IPS-15b (cell line): ENCODE measurements at regions not wholly inside any gene's neighbourhood (a gene's known extent, or its start where the extent isn't known, plus 50 kb on each side); places are given as distances from the start of the nearest gene placed in this dataset.

Experiments
- H3K27me3 ChIP-seq: one replicate; pipeline ENCODE4 v1.6.1; 2013; ENCODE audit warnings: low read length; ENCODE audit not compliant: control insufficient read depth, insufficient read depth
- H3K36me3 ChIP-seq: one replicate; pipeline ENCODE4 v1.6.1; 2013; ENCODE audit warnings: low read length; ENCODE audit not compliant: control insufficient read depth, insufficient read depth
- H3K4me1 ChIP-seq: one replicate; pipeline ENCODE4 v1.6.1; 2013; ENCODE audit warnings: mild to moderate bottlenecking, low read length; ENCODE audit not compliant: control insufficient read depth, insufficient read depth
- H3K4me3 ChIP-seq: one replicate; pipeline ENCODE4 v1.5.1; 2013; ENCODE audit warnings: low read depth, low read length
- H3K9ac ChIP-seq: one replicate; pipeline ENCODE4 v1.6.1; 2013; ENCODE audit warnings: low read depth, mild to moderate bottlenecking, low read length
- H3K9me3 ChIP-seq: one replicate; pipeline ENCODE4 v1.6.1; 2013; ENCODE audit warnings: mild to moderate bottlenecking, low read length; ENCODE audit not compliant: control insufficient read depth, insufficient read depth

- no peaks in the 10 kb centered on the region for H3K27me3 ChIP-seq
- no peaks in the 10 kb centered on the region for H3K4me1 ChIP-seq
Measured at GRCh38 chr5:105982526-105982925, 1688.2 kb downstream of the EFNA5 start.

GRCh38 chr5:105978011-105978410, 1692.7 kb downstream of the EFNA5 start:
- H3K27me3 ChIP-seq, result no peaks in the 10 kb centered on the region
- H3K4me1 ChIP-seq, result no peaks in the 10 kb centered on the region
- peaks cover 4% of the 10 kb centered on the region for H3K9me3 ChIP-seq
- no peak overlapping the region for H3K4me3 ChIP-seq
- H3K36me3 ChIP-seq, result no peaks in the 10 kb centered on the region
- no peak overlapping the region for H3K9ac ChIP-seq

More at GRCh38 chr5:105982526-105982925, 1688.2 kb downstream of the EFNA5 start:
- H3K9ac ChIP-seq, result no peak overlapping the region
- H3K4me3 ChIP-seq, result no peak overlapping the region
- peaks cover 5% of the 10 kb centered on the region for H3K9me3 ChIP-seq
- H3K36me3 ChIP-seq, result no peaks in the 10 kb centered on the region

GRCh38 chr5:105977163-105977562, 1693.6 kb downstream of the EFNA5 start:
- no peak overlapping the region for H3K4me3 ChIP-seq
- no peaks in the 10 kb centered on the region for H3K36me3 ChIP-seq
- H3K27me3 ChIP-seq, result no peaks in the 10 kb centered on the region

GRCh38 chr5:105970919-105971318, 1699.8 kb downstream of the EFNA5 start:
- H3K9ac ChIP-seq, result no peak overlapping the region
- no peaks in the 10 kb centered on the region for H3K36me3 ChIP-seq

More at GRCh38 chr5:105977163-105977562, 1693.6 kb downstream of the EFNA5 start:
- H3K4me1 ChIP-seq, result no peaks in the 10 kb centered on the region
- H3K9ac ChIP-seq, result no peak overlapping the region
- no peaks in the 10 kb centered on the region for H3K9me3 ChIP-seq

GRCh38 chr5:105968981-105969380, 1701.8 kb downstream of the EFNA5 start:
- Histone ChIP-seq H3K36me3 (no peaks in the 10 kb centered on the region), H3K9me3 (no peaks in the 10 kb centered on the region), H3K4me3 (no peak overlapping the region), H3K27me3 (no peaks in the 10 kb centered on the region), H3K4me1 (no peaks in the 10 kb centered on the region), H3K9ac (no peak overlapping the region)

More at GRCh38 chr5:105970919-105971318, 1699.8 kb downstream of the EFNA5 start:
- Histone ChIP-seq H3K4me3 (no peak overlapping the region), H3K9me3 (no peaks in the 10 kb centered on the region), H3K27me3 (no peaks in the 10 kb centered on the region), H3K4me1 (no peaks in the 10 kb centered on the region)

GRCh38 chr5:105963696-105964255, 1707.0 kb downstream of the EFNA5 start:
- Histone ChIP-seq H3K9me3 (no peaks in the 10 kb centered on the region), H3K4me3 (no peak overlapping the region), H3K4me1 (no peaks in the 10 kb centered on the region), H3K9ac (no peak overlapping the region), H3K36me3 (no peaks in the 10 kb centered on the region), H3K27me3 (no peaks in the 10 kb centered on the region)

GRCh38 chr5:105961572-105961971, 1709.2 kb downstream of the EFNA5 start:
- H3K36me3 ChIP-seq, result no peaks in the 10 kb centered on the region
- H3K9me3 ChIP-seq, result no peaks in the 10 kb centered on the region
- no peak overlapping the region for H3K9ac ChIP-seq
- no peak overlapping the region for H3K4me3 ChIP-seq
- no peaks in the 10 kb centered on the region for H3K27me3 ChIP-seq
- no peaks in the 10 kb centered on the region for H3K4me1 ChIP-seq

- H3K4me3 ChIP-seq, result no peak overlapping the region
- H3K4me1 ChIP-seq, result no peaks in the 10 kb centered on the region
- H3K36me3 ChIP-seq, result no peaks in the 10 kb centered on the region
- H3K9ac ChIP-seq, result no peak overlapping the region
- H3K9me3 ChIP-seq, result no peaks in the 10 kb centered on the region
- H3K27me3 ChIP-seq, result no peaks in the 10 kb centered on the region
Measured at GRCh38 chr5:105956456-105957196, 1714.1 kb downstream of the EFNA5 start.

- H3K9me3 ChIP-seq, result no peaks in the 10 kb centered on the region
- no peaks in the 10 kb centered on the region for H3K27me3 ChIP-seq
- H3K36me3 ChIP-seq, result no peaks in the 10 kb centered on the region
- no peak overlapping the region for H3K4me3 ChIP-seq
- no peaks in the 10 kb centered on the region for H3K4me1 ChIP-seq
- H3K9ac ChIP-seq, result no peak overlapping the region
Measured at GRCh38 chr5:105954341-105954740, 1716.4 kb downstream of the EFNA5 start.

- no peaks in the 10 kb centered on the region for H3K27me3 ChIP-seq
- H3K9ac ChIP-seq, result no peak overlapping the region
- no peaks in the 10 kb centered on the region for H3K36me3 ChIP-seq
- no peak overlapping the region for H3K4me3 ChIP-seq
- H3K4me1 ChIP-seq, result no peaks in the 10 kb centered on the region
- no peaks in the 10 kb centered on the region for H3K9me3 ChIP-seq
Measured at GRCh38 chr5:105953616-105954015, 1717.1 kb downstream of the EFNA5 start.

GRCh38 chr5:105952875-105953274, 1717.9 kb downstream of the EFNA5 start:
- Histone ChIP-seq H3K9ac (no peak overlapping the region), H3K4me1 (no peaks in the 10 kb centered on the region), H3K27me3 (no peaks in the 10 kb centered on the region), H3K4me3 (no peak overlapping the region), H3K9me3 (no peaks in the 10 kb centered on the region), H3K36me3 (no peaks in the 10 kb centered on the region)

- H3K36me3 ChIP-seq, result no peaks in the 10 kb centered on the region
- H3K4me3 ChIP-seq, result no peak overlapping the region
- H3K9me3 ChIP-seq, result no peaks in the 10 kb centered on the region
- no peak overlapping the region for H3K9ac ChIP-seq
- no peaks in the 10 kb centered on the region for H3K27me3 ChIP-seq
- H3K4me1 ChIP-seq, result no peaks in the 10 kb centered on the region
Measured at GRCh38 chr5:105947461-105947860, 1723.3 kb downstream of the EFNA5 start.
